ENCODE measurements at regions not wholly inside any gene's neighbourhood (a gene's known extent, or its start where the extent isn't known, plus 50 kb on each side); places are given as distances from the start of the nearest gene placed in this dataset.
"Not testable (repeated sequence)": the region's sequence is repeated elsewhere in the genome, so short reads cannot be mapped to it uniquely, and the experiment has no call there.

DNA sequence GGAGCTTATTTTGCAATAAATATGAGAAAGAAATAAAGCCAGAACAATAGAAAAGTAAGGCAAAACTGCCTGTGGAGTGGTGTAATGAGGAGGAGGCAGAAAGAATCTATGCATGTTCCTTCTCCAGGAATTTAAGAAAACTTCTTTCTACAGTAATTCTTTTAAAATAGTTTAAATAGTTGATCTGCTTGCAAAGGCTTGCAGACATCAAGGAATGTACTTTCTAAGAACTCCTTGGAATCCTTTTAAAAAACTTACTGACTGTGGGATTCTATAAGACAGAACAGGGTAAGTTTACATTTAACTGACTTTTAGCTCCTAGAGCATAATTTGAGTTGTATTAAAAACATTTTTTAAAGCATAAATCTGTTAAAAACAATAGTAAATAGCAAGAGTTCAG lies 63.2 kb upstream of the ALB start:
- Histone ChIP-seq H3K4me3 (ENCODE audit: low read depth, low read length) (no peak overlapping the region), H3K36me3 (ENCODE audit: control insufficient read depth, insufficient read depth, low read length) (no peaks in the 10 kb centered on the region), H3K27me3 (ENCODE audit: control insufficient read depth, insufficient read depth, low read length) (no peaks in the 10 kb centered on the region)
- TF ChIP-seq, protein P1, sequence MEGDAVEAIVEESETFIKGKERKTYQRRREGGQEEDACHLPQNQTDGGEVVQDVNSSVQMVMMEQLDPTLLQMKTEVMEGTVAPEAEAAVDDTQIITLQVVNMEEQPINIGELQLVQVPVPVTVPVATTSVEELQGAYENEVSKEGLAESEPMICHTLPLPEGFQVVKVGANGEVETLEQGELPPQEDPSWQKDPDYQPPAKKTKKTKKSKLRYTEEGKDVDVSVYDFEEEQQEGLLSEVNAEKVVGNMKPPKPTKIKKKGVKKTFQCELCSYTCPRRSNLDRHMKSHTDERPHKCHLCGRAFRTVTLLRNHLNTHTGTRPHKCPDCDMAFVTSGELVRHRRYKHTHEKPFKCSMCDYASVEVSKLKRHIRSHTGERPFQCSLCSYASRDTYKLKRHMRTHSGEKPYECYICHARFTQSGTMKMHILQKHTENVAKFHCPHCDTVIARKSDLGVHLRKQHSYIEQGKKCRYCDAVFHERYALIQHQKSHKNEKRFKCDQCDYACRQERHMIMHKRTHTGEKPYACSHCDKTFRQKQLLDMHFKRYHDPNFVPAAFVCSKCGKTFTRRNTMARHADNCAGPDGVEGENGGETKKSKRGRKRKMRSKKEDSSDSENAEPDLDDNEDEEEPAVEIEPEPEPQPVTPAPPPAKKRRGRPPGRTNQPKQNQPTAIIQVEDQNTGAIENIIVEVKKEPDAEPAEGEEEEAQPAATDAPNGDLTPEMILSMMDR (IDR thresholded peaks at IDR 0.05; ENCODE audit: insufficient read depth, low read length, poor library complexity, severe bottlenecking) = no peak
- DNase-seq (ENCODE audit: low read depth) = no peak

DNA sequence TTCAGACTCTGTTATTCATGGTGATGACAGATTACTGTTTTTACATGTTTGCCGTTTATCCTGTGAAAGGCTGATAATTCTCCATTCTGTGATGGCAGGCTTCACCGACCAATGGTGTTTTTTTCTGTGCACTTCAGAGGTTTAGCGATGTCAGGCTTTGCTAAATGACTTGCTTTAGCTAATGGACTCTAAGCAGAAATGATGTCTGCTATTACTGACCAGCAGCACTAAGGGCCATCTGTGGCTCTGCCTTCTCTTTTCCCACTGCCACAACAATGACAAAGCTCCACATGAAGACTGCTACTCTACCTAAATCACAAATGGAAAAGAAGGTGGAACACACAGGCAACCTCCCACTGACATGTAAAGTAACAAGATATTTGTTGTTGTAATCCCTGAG lies 68.4 kb upstream of the ALB start:
- H3K4me3 ChIP-seq (ENCODE audit: low read depth, low read length) = no peak overlapping the region
- TF ChIP-seq, protein P1 (IDR thresholded peaks at IDR 0.05; ENCODE audit: insufficient read depth, low read length, poor library complexity, severe bottlenecking) = no peak
- H3K27me3 ChIP-seq (ENCODE audit: control insufficient read depth, insufficient read depth, low read length) = no peaks in the 10 kb centered on the region
- DNase-seq (ENCODE audit: low read depth) = no peak
- H3K36me3 ChIP-seq (ENCODE audit: control insufficient read depth, insufficient read depth, low read length) = no peaks in the 10 kb centered on the region

- H3K36me3 ChIP-seq (ENCODE audit: control insufficient read depth, insufficient read depth, low read length); H3K4me3 ChIP-seq (ENCODE audit: low read depth, low read length); H3K27me3 ChIP-seq (ENCODE audit: control insufficient read depth, insufficient read depth, low read length); DNase-seq (ENCODE audit: low read depth): not testable (repeated sequence)
Observed at GRCh38 chr4:73332012-73332411, 72.1 kb upstream of the ALB start.

- Histone ChIP-seq H3K36me3 (ENCODE audit: control insufficient read depth, insufficient read depth, low read length) (no peaks in the 10 kb centered on the region), H3K4me3 (ENCODE audit: low read depth, low read length) (no peak overlapping the region), H3K27me3 (ENCODE audit: control insufficient read depth, insufficient read depth, low read length) (no peaks in the 10 kb centered on the region)
- no peak for DNase-seq (ENCODE audit: low read depth)
- TF ChIP-seq, protein P1 (IDR thresholded peaks at IDR 0.05; ENCODE audit: insufficient read depth, low read length, poor library complexity, severe bottlenecking) = no peak
Observed at GRCh38 chr4:73329300-73329699, 70.7 kb upstream of the ANKRD17 start.

GRCh38 chr4:73325776-73326175 lies 67.2 kb upstream of the ANKRD17 start:
- H3K4me3 ChIP-seq (ENCODE audit: low read depth, low read length); DNase-seq (ENCODE audit: low read depth); H3K36me3 ChIP-seq (ENCODE audit: control insufficient read depth, insufficient read depth, low read length); H3K27me3 ChIP-seq (ENCODE audit: control insufficient read depth, insufficient read depth, low read length): not testable (repeated sequence)

- Histone ChIP-seq H3K36me3 (ENCODE audit: control insufficient read depth, insufficient read depth, low read length) (no peaks in the 10 kb centered on the region), H3K27me3 (ENCODE audit: control insufficient read depth, insufficient read depth, low read length) (no peaks in the 10 kb centered on the region), H3K4me3 (ENCODE audit: low read depth, low read length) (no peak overlapping the region)
- TF ChIP-seq, protein P1 (IDR thresholded peaks at IDR 0.05; ENCODE audit: insufficient read depth, low read length, poor library complexity, severe bottlenecking) = no peak
- no peak for DNase-seq (ENCODE audit: low read depth)
Observed at GRCh38 chr4:73317092-73317491, 58.5 kb upstream of the ANKRD17 start.

- TF ChIP-seq, protein P1 (IDR thresholded peaks at IDR 0.05; ENCODE audit: insufficient read depth, low read length, poor library complexity, severe bottlenecking) = no peak
- Histone ChIP-seq H3K4me3 (ENCODE audit: low read depth, low read length) (no peak overlapping the region), H3K36me3 (ENCODE audit: control insufficient read depth, insufficient read depth, low read length) (no peaks in the 10 kb centered on the region), H3K27me3 (ENCODE audit: control insufficient read depth, insufficient read depth, low read length) (no peaks in the 10 kb centered on the region)
- no peak for DNase-seq (ENCODE audit: low read depth)
Observed at GRCh38 chr4:73315091-73315490, 56.5 kb upstream of the ANKRD17 start.

Measured in kidney epithelial cell (primary cell).